GM21367 (cell line): ENCODE measurements at regions not wholly inside any gene's neighbourhood (a gene's known extent, or its start where the extent isn't known, plus 50 kb on each side); places are given as distances from the start of the nearest gene placed in this dataset.
"Not testable (repeated sequence)": the region's sequence is repeated elsewhere in the genome, so short reads cannot be mapped to it uniquely, and the experiment has no call there.

Experiments
- ATAC-seq: cut with Tn5 transposase; IDR thresholded peaks from one replicate; pipeline ENCODE4 v1.9.1; 2021; ENCODE audit not compliant: unreplicated experiment

- no peak for ATAC-seq
Observed at GRCh38 chr6:78222226-78222625, 569.4 kb downstream of the MEI4 start.

- ATAC-seq: no peak
Observed at GRCh38 chr6:78231002-78231401, 578.2 kb downstream of the MEI4 start.

- no peak for ATAC-seq
Observed at GRCh38 chr6:78243519-78243918, 590.7 kb downstream of the MEI4 start.

GRCh38 chr6:78251931-78252330, 599.1 kb downstream of the MEI4 start:
- ATAC-seq: no peak

- ATAC-seq: no peak
Observed at GRCh38 chr6:78253618-78254017, 600.8 kb downstream of the MEI4 start.

- no peak for ATAC-seq
Observed at GRCh38 chr6:78259935-78260334, 607.1 kb downstream of the MEI4 start.

GRCh38 chr6:78260427-78260826, 606.9 kb upstream of the IRAK1BP1 start:
- not testable (repeated sequence) for ATAC-seq

- ATAC-seq: no peak
Observed at GRCh38 chr6:78268591-78269452, 598.5 kb upstream of the IRAK1BP1 start.

GRCh38 chr6:78300885-78301284, 566.5 kb upstream of the IRAK1BP1 start:
- ATAC-seq: no peak

- ATAC-seq: no peak
Observed at GRCh38 chr6:78302411-78302810, 564.9 kb upstream of the IRAK1BP1 start.

- no peak for ATAC-seq
Observed at GRCh38 chr6:78308025-78308424, 559.3 kb upstream of the IRAK1BP1 start.

- no peak for ATAC-seq
Observed at GRCh38 chr6:78322068-78322845, 545.1 kb upstream of the IRAK1BP1 start.

GRCh38 chr6:78324213-78324612, 543.1 kb upstream of the IRAK1BP1 start:
- ATAC-seq: no peak

- no peak for ATAC-seq
Observed at GRCh38 chr6:78340755-78341154, 526.6 kb upstream of the IRAK1BP1 start.

- no peak for ATAC-seq
Observed at GRCh38 chr6:78345882-78346281, 521.5 kb upstream of the IRAK1BP1 start.

GRCh38 chr6:78347191-78347916, 520.0 kb upstream of the IRAK1BP1 start:
- no peak for ATAC-seq

GRCh38 chr6:78353040-78353439, 514.3 kb upstream of the IRAK1BP1 start:
- ATAC-seq: no peak

- no peak for ATAC-seq
Observed at GRCh38 chr6:78363688-78364087, 503.7 kb upstream of the IRAK1BP1 start.

- no peak for ATAC-seq
Observed at GRCh38 chr6:78365473-78365872, 501.9 kb upstream of the IRAK1BP1 start.

GRCh38 chr6:78377056-78377455, 490.3 kb upstream of the IRAK1BP1 start:
- no peak for ATAC-seq

- ATAC-seq: no peak
Observed at GRCh38 chr6:78379982-78380381, 487.4 kb upstream of the IRAK1BP1 start.
